ENCODE measurements at regions not wholly inside any gene's neighbourhood (a gene's known extent, or its start where the extent isn't known, plus 50 kb on each side); places are given as distances from the start of the nearest gene placed in this dataset.

DNA sequence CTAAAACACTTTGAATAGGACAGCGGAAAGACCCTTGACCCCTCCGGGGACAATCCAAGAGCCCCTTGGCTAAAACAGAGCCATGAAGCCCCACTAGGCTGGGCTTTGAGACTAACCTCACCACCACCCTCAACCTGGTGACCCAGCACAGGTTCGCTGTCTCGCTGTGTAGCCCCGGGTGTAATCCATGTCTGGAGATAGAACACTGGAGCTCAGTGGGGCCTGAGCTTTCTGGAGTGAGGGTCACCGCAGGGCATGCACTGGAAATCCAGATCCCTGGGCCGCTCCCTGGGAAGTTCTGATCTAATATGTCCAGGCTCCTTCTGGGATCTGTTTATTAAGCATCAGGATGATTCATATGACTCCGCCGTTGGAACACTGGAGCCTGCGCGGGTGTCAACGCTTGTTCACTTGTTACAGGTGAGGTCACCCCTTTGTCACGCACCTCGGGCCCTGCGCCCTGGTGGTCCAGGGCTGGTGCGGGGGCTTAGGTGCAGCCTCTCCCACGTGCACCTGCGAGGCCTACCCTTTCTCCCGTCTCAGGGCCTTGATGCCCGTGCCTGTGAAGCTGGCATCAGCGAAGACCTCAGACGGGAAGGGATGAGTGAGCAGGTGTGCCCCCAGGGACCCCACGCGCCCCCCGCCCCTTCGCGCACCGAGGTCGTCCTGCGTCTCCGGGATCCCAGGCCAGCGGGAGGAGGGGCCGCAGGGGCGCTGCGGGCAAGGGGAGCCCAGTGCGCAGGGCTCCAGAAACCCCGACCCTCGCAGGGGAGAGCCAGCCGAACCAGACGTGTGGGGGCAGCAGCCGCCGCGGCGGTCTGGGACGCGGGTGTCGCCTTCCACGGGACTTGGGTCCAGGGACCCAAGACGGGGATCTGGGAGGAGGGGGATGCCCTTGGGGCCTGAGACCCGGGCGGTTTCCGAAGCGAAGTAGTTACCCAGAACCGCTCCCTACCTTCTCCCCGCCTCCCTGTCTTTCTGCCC, 224.1 kb upstream of the FOXF1 start:
- DNase-seq (ENCODE audit: extremely low read depth in 1 of 2, low read depth in 1 of 2): no peak

DNA sequence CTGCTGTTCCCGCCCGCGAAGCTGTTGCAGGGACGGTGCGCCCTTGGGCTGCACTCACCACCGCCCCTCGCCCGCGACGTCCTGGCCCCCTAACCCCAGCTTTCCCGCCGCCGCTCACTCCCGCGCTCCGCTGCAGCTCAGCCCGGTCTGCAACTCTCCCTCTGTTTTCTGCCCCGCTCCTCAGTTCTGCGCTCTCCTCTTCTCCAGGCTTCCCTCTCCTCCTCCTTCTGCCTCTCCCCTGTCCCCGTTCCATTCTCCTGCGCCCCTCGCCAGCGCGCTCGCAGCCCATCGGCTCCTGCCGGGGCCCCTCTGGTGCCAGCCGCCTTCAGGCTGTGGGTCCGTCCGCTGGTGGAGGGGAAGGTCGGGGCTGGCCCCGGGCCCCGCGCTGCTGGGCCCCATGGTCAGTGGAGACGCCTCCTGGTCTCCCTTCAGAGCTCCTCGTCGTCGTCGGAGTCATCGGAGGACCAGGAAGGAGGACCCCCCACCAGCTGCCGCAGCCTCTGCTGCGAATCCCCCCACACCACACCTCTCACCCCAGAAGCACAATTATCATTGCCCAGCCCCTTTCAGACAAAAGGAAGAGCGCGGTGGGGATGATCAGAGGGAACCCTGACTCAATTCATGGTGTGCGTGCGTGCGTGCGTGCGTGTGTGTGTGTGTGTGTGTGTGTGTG, 223.2 kb upstream of the FOXF1 start:
- DNase-seq (ENCODE audit: extremely low read depth in 1 of 2, low read depth in 1 of 2): no peak

DNA sequence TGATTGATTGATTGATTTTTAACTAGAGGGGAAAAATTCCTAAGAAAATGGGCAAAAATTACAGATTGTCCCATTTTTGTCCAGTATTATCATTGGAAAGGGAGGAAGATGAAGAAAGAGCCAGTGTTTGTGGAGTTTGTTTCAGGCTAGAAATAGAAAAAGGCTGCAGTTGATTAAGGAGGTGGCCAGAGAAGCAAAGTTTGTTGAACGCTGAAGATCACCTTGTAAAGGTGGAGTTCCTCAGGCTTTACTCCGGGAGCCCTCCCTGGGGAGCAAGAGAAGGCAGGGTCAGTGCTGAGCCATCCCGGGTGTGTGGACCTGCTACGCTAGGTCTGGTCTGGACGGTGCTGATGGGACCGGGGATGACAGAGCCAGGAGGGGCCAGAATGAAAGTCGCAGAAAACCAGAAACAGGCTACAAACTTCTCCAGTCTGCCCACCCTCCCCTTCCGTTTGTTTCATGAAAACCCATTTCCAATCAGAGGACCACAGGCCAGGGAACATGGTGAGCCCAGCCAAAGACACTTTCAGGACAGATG, 222.6 kb upstream of the FOXF1 start:
- DNase-seq (ENCODE audit: extremely low read depth in 1 of 2, low read depth in 1 of 2): no peak

DNA sequence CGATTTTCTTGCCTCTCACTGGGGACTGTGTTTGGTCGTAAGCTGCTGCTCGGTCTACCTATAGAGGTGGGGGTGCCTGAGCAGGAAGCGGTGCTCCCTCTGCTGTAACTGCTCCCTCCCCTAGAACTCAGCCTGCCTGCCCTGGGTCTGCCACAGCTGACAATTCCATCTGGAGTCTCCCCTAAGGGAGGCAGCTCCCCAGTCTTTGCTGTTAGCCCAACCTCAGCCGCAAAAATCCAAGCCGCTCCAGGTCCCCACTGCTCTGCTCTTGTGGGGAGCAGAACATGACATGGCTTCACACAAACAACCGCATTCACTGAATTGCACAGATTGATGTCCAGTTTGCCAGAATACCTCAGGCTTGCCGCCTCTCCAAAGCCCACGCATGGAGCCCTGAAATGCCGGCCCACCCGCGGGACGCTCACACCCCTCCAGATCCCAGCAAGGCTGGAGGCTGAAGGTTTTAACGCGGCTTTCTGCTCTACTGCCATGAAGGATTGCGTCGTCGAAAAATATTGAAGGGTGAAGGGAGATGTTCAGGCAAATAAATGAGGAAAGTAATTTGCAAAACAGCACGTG, 221.5 kb upstream of the FOXF1 start:
- DNase-seq (ENCODE audit: extremely low read depth in 1 of 2, low read depth in 1 of 2): no peak

DNA sequence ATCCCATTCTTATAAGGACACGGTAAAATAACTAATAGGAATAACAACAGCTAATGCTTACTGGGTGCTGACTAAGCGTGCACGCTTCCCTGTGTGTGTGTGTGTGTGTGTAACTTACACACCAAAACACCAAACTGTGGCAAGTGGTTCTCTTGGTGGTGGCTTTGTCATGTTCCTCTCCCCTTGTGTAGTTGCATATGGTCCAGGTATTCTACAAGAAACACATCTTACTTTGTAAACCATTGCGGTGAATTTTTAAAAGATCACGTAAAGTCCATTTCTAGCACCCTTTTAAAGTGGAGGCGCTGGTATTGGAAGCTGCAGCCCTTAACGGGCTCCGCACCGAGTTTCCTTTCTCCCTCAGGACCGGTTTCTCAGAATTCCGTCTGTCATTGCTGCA, 221.0 kb upstream of the FOXF1 start:
- DNase-seq (ENCODE audit: extremely low read depth in 1 of 2, low read depth in 1 of 2): no peak

DNA sequence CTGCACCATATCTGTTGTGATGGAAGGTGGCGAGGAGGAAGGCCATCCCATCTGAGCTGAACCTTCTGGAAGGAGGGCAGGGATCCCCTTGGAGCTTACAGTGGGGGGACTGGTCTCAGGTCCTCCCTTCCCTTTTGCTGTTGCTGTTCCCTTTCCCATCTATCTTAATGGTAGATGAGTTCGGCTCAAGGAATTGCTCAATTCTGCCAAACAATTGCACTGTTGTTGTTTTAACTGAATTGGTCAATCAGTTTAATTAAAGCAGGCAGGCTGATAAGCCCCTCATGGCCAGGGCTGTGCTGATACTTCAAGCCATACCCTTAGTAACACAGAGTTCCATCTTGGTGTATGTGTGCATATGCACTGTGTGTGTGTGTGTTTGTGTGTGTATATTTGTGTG, 220.4 kb upstream of the FOXF1 start:
- no peak for DNase-seq (ENCODE audit: extremely low read depth in 1 of 2, low read depth in 1 of 2)

DNA sequence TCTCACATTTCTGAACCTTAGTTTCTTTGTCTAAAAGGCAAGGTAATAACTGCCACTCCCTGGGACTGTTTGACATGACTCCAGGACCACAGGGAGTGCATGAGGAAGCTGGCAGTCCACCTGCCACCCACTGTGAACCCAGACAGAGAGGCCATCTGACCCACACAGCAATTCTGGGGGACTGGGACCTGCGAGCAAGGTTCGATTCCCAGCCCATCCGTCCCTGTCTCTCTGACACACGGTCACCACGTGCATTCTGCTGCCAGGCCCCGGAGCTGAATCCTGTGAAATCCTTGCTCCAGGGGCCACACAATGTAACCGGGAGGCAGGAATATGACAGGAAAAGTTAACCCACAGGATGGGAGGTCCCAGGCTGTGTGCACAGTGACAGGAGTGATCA, 218.8 kb upstream of the FOXF1 start:
- DNase-seq (ENCODE audit: extremely low read depth in 1 of 2, low read depth in 1 of 2): no peak

DNA sequence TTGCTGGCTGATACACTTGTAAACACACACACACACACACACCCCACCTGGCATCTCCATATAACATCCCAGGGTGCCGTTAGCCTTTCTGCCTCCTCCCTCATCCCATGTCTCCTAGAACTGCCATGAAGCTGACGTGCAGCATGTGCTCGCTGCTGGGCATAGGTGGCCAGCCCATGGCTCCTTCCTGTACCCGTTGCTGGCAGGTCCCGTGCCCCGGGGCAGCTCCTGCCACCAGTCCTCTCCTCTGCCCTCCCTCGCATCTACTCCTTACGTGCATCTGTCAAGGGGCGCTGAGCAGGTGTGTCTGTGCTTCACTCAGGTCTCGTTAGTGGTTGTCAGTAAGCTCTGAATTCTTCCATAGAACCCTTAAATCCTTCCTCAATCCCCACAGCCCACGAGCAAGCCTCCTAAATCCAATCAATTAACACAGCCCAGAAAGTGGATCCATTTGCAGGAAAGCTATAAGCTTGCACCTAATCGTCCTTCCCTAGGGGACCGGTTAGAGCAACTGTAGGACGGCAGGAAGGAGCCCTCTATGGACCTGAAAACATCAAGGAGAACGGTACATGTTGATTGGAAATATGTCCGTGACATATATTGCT, 218.1 kb upstream of the FOXF1 start:
- no peak for DNase-seq (ENCODE audit: extremely low read depth in 1 of 2, low read depth in 1 of 2)

DNA sequence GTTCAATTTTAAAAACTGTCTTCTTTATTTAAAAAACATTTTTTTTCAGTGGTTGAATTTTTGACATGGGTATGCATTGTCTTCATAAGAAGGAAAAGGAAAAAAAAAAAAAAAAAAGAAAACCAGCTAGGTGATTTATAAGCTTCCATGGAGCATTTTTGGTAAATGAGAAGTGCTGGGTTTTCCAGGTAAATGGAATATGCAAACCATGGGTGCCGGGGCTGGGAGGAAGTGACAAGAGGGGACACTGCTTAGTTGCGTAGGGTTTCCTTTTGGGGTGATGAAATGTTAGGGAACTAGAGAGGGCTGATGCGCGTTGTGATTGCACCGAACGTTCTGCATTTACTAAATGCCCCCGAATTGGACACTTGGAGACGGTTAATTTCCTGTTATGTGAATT, 217.4 kb upstream of the FOXF1 start:
- DNase-seq (ENCODE audit: extremely low read depth in 1 of 2, low read depth in 1 of 2): no peak

DNA sequence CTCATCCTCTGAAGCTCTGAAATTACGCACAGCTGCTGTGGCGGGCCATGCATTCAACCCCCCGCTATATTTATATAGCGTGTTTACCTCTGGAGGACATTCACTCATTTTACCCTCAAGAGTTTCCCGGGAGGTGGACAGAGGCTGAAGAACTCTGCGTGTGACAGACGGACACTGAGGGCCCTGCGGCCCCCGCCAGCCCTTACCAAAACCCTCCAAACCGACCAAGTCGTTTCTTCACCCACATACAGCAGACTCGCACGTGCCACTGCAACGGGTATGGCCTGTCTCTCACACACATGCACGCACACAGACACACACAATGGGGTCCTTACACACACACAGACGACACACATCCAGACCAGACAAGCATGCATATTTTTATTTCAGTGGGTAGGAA, 216.4 kb upstream of the FOXF1 start:
- DNase-seq (ENCODE audit: extremely low read depth in 1 of 2, low read depth in 1 of 2): no peak

DNA sequence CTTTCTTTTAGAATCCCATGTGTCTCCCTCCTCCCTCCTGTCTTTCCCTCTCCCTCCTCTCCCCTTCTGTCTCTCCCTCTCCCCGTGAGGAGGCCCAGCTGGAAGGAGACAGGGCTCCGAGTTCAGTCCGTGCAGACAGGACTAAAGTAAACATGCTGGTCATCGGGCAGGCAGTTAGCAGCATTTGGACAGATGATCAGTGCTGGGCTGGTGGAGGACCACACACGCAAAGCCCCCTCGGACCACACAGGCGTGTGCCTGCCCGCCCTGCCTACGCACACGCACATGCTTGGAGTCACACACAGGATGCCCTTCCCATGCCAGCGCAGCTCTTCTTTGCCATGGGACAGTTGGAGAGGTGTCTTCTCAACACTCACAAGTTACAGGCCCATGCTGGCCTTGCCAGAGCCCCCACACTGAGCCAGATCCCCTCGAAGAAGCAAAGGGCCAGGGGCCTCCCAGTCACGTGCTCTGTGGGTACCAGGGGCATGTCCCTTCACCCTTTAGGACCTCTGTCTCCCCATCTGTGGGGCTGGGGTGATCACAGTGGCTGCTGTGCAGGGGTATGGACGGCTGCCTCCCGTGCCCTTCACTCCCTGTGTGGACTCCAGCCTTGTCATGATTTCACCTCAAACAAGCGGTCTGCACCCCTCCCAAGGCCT, 215.7 kb upstream of the FOXF1 start:
- DNase-seq (ENCODE audit: extremely low read depth in 1 of 2, low read depth in 1 of 2): no peak

DNA sequence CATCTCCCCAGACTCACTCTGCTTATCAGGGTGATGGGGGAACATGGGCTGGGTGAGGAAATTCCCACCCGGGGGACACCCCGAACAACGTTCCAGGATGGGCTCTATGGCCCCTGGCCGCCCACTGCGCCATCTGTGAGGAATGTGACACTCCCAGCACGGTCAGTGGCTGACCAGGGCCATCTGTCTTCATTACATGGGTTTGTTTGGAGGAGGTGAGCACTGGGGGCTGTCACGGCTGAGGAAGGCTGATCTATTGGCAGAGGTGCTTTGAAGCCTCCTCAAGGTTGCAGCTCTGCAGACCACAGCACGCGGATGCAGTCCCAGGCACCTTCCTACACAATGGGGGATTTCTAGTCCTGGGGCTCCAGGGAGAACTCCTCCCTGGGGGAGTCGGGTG, 214.1 kb upstream of the FOXF1 start:
- DNase-seq (ENCODE audit: extremely low read depth in 1 of 2, low read depth in 1 of 2): no peak

DNA sequence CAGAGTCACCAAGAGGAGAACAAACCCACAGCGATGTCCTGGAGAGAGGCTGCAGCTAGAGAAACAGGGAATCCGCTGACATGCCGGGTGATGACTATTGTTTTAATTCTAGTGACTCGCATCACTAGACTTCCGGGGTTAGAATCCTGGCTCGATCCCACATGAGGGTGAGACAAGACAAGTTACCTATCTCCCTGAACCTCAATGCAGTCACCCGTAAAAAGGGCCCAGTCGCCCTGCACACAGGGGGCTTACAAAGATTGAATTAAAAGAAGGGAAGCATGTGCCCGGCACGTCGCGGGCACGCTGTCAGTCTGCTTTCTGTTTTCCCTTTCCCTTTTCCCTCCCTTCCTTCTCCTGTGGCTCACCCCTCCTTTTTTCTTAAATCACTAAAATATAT, 212.9 kb upstream of the FOXF1 start:
- DNase-seq (ENCODE audit: extremely low read depth in 1 of 2, low read depth in 1 of 2): no peak

DNA sequence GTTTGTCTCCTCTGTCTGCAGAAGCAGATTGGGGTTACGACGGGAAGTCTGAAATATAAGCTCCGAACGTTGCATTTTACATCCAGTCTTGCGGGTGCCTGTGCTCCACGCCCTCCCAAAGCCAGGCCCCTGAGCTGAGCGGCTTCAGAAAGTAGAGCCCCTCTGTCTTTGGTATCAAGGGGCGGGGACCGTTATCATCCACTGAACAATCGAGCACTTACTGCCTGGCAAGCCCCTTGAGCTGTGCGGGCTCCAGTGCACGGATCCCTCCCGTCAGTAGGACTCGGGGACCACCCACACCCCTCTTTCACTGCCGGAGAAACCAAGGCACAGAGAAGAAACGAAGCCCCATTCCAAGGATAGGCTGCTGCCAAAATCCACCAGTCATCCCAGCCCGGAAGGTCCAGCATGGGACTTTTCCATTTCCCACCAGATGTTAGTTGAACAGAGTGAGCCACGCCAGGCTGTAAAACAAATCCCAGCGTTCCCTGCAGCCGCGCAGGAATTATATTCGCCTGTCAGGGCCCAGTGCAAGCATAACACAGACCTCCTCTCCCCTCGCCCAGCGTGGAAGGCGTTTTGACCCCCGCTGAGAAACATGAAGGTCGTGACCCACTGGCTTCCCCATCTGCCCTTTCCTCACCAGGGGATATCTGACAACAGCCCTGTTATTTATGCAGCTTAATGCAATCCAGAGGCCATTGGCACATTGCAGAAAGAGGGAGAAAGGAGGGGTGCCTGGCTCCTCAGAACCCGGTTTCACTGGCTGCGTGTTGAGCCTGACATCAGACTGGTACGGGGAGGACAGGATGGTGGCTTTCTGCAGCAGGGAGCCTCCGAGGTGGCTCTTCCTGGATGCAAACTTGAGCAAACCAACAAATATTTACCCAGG, 212.2 kb upstream of the FOXF1 start:
- no peak for DNase-seq (ENCODE audit: extremely low read depth in 1 of 2, low read depth in 1 of 2)

DNA sequence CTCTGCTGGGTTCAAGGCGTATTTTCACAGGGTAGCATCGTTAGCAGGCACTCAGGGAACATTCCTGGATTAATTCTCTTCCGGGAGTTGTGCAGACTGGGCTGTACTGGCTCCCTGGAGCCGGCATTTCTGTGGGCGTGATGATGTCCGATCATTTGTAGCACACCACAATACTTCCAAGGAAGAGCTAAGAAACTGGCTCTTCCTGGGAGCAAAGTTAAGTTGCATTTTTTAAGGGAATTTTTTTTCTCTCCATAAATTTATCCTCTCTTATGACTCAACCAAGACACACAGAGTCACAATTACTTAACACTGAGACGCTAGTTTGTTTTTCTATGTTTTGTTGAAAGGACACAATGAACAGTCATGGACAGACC, 211.6 kb upstream of the FOXF1 start:
- DNase-seq (ENCODE audit: extremely low read depth in 1 of 2, low read depth in 1 of 2): no peak

DNA sequence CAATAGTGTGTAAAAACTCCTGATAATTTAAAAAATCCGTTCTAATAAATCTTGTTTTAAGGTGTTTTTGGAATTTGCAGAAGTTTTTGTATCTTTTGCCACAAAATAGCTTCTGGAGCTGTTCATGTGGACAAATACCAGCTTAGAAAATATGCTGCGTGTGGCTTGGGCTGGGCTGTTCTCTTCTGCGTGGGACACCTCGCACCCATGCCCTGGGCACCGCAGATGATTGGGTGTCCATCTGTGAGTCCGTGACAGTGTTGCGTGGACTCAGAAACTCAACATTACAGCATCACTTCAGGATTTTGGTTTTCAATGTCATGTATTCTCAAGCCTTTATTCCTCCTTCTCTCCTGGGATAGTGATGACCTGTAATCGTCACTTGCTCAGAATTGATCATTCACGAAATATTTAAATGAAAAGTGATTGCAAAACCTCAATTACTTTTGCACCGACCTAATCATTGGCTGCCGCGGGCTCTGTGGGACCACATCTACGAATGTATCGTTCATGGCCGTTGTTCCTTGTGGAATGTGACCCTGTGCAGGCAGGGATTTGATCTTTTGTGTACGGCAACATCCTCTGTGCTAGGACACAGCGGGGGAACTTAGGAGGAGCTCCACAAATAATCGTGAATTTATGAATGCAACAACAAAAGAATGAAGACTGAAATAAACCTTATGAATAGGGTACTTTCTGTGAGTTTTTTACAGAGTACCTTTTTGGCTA, 210.3 kb upstream of the FOXF1 start:
- no peak for DNase-seq (ENCODE audit: extremely low read depth in 1 of 2, low read depth in 1 of 2)

DNA sequence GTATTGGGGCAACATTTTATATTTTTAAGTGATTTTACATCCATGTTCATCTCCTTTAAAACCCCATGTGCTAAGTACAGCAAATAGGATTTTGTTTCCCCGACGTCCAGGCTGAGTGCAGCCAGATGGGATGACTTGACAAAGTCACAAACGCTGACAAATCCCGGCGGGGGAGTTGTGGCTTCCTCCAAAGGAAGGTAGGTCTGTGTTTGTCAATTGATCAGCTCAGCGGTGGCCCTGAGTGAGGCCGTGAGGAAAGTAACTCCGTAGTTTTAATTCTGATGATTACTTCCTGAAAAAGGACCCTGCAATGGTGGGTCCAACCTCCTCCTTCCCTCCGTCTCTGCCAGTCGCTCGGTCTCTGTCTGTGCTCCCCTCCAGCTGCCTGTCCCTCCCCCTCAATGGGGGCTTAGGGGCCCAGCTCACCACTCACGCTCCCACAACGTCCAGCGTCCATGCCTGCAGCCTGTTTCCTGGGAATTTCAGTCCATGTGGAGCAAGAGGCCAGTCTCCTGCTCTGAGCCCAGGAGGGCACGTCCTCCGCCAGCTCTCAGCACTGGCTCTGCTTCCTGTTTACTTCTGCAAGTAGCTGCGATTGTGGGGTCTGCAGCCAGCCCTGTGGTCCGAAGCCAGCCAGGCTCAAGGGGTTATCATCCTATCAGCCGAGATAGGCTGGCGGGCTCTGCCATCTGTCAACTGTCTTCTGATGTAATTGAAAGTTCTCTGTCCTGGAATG, 209.4 kb upstream of the FOXF1 start:
- no peak for DNase-seq (ENCODE audit: extremely low read depth in 1 of 2, low read depth in 1 of 2)

DNA sequence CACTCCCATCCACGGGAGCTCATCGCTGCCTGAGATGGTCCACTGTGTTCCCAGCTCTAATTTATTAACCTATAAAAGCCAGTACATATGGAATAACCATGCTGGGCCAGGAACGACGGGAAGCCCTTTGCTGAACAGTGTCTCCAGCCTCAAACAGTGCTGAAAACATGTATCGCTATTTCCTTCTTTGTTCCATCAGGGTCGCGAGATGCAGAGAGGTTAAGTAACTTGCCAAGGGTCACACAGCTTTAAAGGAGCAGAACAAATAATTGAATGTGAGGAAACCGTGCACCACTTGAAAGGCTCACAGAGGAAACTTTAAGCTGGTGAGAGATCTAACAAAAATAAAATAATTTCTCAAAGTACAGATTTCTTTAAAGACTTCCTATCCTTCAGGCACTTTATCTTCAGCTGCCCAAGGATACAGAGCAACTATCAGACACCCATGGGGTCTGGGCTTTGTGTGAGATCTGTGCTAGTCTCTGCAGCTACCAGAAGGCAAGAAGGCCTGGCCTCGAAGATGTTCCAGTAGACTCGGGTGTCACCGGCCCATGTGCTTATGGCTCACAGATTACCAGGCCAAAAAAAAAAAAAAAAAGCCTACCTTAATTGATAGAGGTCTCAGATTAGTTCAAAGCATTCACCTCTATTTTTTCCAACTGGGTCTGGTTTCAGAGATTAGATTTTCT, 207.8 kb upstream of the FOXF1 start:
- no peak for DNase-seq (ENCODE audit: extremely low read depth in 1 of 2, low read depth in 1 of 2)
